Stimulated activated naive CD4-positive, alpha-beta T cell treated with Interleukin-2 at 50 U/mL for 16 hours (primary cell): ENCODE measurements at regions not wholly inside any gene's neighbourhood (a gene's known extent, or its start where the extent isn't known, plus 50 kb on each side); places are given as distances from the start of the nearest gene placed in this dataset.
"Not testable (repeated sequence)": the region's sequence is repeated elsewhere in the genome, so short reads cannot be mapped to it uniquely, and the experiment has no call there.

Experiments
- DNase-seq: peaks from one replicate; lab custom pipeline; 2025; lab: John Stamatoyannopoulos, UW

- DNase-seq = no peak
Measured at GRCh38 chr1:101122452-101123166, 97.0 kb upstream of the DPH5 start.

GRCh38 chr1:101121975-101122374 lies 96.4 kb upstream of the DPH5 start:
- no peak for DNase-seq

DNA sequence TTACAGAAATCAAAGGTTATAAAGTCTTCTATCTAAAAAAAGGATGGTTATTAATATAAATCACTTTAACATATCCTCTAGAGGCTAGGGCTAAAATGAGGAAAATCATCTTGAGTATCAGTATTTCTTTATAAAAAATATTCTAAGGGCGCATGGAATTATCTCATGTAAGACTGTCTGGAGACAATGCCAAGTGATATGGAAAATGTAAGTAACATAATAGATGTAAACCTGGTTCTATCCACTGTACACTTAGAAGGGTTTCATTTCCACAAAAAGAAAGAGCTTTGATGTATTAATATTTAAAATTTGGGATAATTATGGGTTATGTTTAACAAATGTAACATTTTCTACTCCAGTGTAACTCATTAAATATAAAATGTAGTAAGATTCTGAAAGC lies 95.9 kb upstream of the DPH5 start:
- no peak for DNase-seq

- no peak for DNase-seq
Measured at GRCh38 chr1:101120868-101121267, 95.3 kb upstream of the DPH5 start.

- DNase-seq = no peak
Measured at GRCh38 chr1:101119289-101119688, 93.7 kb upstream of the DPH5 start.

DNA sequence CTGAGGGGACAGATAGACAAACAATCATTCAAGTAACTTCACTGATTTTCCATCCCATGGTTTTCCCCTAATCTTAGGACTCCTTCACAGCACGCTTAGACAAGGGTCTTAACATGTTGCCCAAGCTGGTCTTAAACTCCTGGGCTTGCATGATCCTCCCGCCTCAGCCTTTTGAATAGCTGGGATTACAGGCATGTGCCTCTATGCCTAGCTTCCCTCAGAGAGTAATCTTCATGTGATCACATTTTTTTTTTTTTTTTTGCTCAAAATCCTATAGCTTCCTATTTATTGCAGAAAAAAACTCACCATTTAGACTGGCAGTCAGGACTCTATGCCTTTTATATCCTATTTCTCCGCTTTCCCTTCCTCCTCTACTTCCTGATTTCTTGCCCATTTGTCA lies 90.4 kb upstream of the DPH5 start:
- DNase-seq = no peak

- no peak for DNase-seq
Measured at GRCh38 chr1:101115112-101115511, 89.5 kb upstream of the DPH5 start.

GRCh38 chr1:101114128-101114527 lies 88.5 kb upstream of the DPH5 start:
- not testable (repeated sequence) for DNase-seq

DNA sequence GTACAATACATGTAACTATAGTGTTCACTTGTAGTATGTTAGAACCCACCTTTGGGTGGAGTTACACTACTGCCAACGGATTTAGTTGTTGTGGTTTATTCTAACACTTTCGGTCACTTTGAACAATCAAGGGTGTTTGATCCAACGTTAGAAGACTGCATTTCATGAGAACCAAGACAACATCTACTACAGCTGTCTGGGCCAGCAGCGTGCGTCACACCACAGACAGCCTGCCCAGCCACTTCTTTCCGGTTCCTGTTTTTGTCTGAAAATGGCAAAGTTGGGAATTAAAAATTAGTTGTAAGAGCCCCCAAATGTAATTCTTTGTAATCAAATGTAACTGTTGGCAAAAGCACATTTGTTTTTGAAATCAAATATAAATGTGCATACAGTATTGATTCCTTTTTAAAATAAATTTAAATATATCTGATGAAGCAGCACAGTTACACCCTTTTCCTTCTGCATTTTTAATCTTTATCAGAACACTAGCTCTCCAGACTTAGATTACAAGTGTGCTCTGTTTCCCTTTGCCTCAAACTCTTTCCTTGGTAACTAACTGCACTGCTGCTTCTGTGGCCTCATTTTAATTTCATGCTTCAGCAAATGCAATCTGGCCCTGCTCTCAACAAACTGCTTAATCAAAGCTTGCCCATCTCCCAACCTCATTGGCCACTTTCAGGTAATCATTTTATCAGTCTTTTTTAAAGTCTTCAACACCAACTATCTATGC lies 86.6 kb upstream of the DPH5 start:
- peak; percentile 42 for DNase-seq

- no peak for DNase-seq
Measured at GRCh38 chr1:101111461-101111860, 85.9 kb upstream of the DPH5 start.

- DNase-seq = no peak
Measured at GRCh38 chr1:101109791-101110190, 84.2 kb upstream of the DPH5 start.

DNA sequence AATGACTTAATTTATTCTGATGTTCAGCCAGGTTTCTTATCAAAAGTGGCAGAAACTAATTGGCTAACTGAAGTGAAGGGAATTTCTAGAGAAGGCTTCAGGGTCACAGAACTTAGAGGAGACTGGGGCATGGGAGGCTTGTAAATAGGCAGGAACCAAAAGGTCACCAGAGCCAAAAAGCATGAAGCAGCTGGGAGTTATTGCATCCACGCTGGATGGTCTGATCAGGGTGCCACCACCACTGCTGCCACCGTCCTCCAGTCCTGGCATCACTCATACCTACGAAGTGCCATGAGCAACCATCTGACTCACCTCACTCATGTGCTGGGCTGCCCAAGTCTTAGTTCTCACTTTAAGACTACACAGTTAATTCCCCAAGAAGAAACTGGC lies 82.5 kb upstream of the DPH5 start:
- no peak for DNase-seq

GRCh38 chr1:101107496-101108110 lies 82.0 kb upstream of the DPH5 start:
- DNase-seq = no peak

DNA sequence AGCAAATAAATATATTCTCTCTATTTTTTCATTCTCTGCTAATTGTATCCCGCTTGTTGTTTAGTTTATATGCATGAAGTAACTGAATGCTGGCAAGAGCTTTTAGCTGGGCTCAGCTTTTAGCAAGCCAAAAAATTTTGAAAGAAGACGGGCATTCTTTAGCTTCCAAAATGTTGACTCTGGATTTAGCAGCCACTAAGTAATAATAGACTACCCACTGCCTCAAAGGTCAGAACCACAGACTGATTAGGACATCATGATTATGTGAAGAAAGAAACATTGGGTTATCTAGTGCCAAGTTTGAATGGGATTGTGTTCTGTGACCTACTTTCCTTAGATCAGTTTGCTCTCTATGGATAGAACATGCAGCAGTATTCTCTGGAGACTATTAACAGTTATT lies 80.3 kb upstream of the DPH5 start:
- no peak for DNase-seq

GRCh38 chr1:101102426-101103156 lies 77.0 kb upstream of the DPH5 start:
- DNase-seq = no peak

- DNase-seq = no peak
Measured at GRCh38 chr1:101101360-101101759, 75.8 kb upstream of the DPH5 start.

DNA sequence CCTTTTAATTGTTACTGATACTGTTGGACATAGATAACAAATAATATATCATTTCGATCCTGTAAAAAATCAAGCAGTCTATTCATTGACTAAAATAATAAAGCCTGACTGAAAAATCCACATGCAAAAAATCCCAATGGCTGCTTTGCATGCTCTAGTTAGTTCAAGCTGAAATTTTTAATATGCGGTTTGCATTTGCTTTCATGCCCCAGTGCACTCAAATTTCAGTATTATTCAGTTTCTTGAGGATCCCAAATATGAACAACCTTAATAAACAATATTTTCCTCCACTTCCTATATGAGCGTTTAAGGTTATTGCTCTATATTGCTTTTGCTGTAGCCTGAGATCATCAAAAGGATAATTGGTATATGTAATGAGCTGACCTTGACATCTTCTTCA lies 75.1 kb upstream of the DPH5 start:
- no peak for DNase-seq

- no peak for DNase-seq
Measured at GRCh38 chr1:101098907-101099306, 73.3 kb upstream of the DPH5 start.

- DNase-seq = no peak
Measured at GRCh38 chr1:101098327-101098726, 72.7 kb upstream of the DPH5 start.

DNA sequence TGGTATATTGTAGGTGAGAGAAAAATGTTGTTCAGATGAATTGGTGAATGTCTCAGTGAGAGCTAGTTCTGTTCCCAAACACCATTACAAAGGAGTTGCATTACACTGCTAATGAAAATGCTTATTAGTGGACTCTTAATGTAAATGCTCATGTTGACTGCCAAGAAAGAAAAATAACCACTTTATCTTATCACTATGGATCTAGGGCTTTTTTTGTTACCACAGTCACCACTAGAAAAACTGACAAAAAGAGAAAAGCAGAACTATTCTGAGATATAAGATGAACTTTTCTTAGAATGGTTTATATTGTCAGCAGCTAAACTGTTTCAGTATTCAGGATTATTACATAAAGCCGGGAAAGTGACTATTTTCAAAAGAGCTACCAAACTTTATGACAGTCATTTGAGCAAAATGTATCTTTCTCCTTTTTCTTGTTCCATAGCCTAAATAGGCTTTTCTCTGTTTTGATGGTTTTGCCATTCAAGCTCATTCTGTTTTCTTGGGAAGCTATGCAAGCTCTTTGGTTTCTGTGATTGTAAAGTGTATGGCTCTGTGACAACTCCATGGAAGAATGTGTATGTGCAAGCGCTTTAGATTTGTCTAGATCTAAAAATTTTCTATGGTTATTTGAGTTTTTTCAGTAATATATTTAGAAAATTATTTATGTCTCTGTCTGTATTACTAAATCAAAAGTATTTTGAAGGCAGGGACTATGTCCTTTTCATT lies 64.2 kb upstream of the DPH5 start:
- DNase-seq = no peak

DNA sequence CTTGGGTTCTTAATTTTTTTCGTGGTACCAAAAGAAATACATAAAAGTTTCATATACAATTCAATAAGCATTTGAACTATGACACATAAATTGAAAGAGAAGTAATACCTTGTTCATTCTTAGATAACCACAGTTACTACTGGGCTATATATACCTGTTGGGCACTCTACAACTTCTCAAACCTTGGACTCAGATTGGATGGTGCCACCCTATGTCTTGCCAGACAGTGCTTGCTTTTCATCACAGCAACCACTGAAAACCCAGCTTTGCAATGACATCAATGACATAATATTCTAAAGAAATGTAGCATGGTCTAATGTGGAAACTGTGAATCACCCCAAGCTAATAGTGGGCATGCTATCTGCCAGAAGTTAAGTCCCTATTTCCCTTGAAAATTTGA lies 62.8 kb upstream of the DPH5 start:
- no peak for DNase-seq

DNA sequence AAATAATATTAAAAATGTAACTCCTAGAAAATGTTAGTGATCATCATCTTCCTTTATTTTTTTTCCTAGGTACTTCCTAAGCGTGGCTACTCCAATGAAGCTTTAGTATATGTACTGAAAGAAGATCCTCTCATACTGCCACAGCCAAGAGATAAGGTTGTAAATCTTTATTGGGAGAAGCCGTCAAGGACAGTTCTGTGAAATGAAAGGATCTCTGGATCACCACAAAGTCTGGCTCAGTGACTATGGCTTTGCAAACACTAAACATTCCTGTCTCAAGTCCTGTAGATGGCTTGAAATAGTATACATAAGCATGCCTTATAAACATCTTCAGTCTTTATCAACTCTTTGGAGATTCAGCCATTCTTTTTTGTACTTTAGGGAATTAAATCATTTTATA lies 61.2 kb upstream of the DPH5 start:
- no peak for DNase-seq
